Astrocyte (in vitro differentiated cells and primary cell): ENCODE measurements at regions not wholly inside any gene's neighbourhood (a gene's known extent, or its start where the extent isn't known, plus 50 kb on each side); places are given as distances from the start of the nearest gene placed in this dataset.

Experiments used
- CTCF ChIP-seq: IDR thresholded peaks from 2 replicates; pipeline ENCODE4 v1.5.1; 2011; ENCODE audit warnings: low read depth, mild to moderate bottlenecking, inconsistent platforms, low read length, moderate library complexity; ENCODE audit not compliant: insufficient read depth
- EZH2 ChIP-seq: IDR thresholded peaks from 2 replicates; pipeline ENCODE4 v1.6.1; 2012; ENCODE audit warnings: mild to moderate bottlenecking, low read length, inconsistent platforms; ENCODE audit not compliant: insufficient read depth

GRCh38 chr2:11889101-11889850 is 142.8 kb downstream of the LPIN1 start:
- TF ChIP-seq CTCF (no peak), EZH2 (no peak)
